BE2C (cell line): ENCODE measurements at regions not wholly inside any gene's neighbourhood (a gene's known extent, or its start where the extent isn't known, plus 50 kb on each side); places are given as distances from the start of the nearest gene placed in this dataset.

Source experiments
- DNase-seq: peaks from one replicate; pipeline ENCODE4 v3.0.0-alpha.2; 2020
- H3K27me3 ChIP-seq: fragments of 250-450 bp; sonication (Bioruptor Pico); 2 replicates; pipeline ENCODE4 v1.5.1; 2020; ENCODE audit warnings: mild to moderate bottlenecking
- H3K36me3 ChIP-seq: fragments of 250-450 bp; sonication (Bioruptor Pico); 2 replicates; pipeline ENCODE4 v1.5.1; 2020; ENCODE audit warnings: mild to moderate bottlenecking
- H3K4me1 ChIP-seq: fragments of 250-450 bp; sonication (Bioruptor Pico); 2 replicates; pipeline ENCODE4 v1.5.1; 2020
- H3K4me3 ChIP-seq: 2 replicates; pipeline ENCODE4 v1.5.1; 2011; ENCODE audit warnings: low read depth, low read length
- H3K9me3 ChIP-seq: fragments of 250-450 bp; sonication (Bioruptor Pico); 2 replicates; pipeline ENCODE4 v1.5.1; 2020
- TF ChIP-seq, protein P1 (sequence below): IDR thresholded peaks from 2 replicates; pipeline ENCODE4 v1.5.1; 2012; ENCODE audit warnings: mild to moderate bottlenecking, low read depth, low read length

DNA sequence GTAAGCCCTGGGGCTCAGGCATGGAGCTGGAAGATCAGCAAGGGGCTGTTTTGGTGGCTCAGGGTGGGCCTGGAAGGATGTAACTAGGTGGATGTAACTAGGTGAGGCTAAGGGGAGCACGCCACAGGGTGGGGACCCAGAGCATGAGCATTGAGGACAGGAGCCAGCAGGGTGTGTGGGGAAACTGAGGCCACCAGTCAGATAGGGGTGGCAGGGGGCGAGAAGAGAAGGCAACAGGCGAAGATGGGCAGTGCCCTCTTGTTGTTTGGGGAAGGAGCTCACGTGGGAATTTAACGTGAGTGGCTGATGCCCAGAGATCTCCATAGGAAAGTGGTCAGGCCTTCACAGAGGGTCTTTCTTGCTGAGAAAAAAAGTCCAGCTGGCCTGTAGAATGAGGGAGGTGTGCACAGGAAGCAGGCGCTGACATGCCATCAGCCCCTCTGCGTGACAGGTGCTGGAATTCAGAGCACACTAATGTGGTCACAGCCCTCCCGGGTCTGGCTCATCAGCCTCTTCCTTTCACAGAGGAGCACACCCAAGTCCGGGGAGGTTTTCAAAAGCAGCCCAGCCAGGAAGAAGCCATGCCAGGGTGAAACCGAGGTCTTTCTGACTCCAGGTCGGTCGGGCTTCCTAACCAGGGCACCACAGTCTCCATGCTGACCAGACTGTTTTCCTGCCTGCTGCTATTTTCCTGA is 54.6 kb upstream of the PAX6 start:
- TF ChIP-seq, protein P1, sequence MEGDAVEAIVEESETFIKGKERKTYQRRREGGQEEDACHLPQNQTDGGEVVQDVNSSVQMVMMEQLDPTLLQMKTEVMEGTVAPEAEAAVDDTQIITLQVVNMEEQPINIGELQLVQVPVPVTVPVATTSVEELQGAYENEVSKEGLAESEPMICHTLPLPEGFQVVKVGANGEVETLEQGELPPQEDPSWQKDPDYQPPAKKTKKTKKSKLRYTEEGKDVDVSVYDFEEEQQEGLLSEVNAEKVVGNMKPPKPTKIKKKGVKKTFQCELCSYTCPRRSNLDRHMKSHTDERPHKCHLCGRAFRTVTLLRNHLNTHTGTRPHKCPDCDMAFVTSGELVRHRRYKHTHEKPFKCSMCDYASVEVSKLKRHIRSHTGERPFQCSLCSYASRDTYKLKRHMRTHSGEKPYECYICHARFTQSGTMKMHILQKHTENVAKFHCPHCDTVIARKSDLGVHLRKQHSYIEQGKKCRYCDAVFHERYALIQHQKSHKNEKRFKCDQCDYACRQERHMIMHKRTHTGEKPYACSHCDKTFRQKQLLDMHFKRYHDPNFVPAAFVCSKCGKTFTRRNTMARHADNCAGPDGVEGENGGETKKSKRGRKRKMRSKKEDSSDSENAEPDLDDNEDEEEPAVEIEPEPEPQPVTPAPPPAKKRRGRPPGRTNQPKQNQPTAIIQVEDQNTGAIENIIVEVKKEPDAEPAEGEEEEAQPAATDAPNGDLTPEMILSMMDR: no peak
- H3K9me3 ChIP-seq: no peaks in the 10 kb centered on the region

GRCh38 chr11:31863170-31863832 is 52.2 kb upstream of the PAX6 start:
- H3K4me1 ChIP-seq: no peaks in the 10 kb centered on the region
- H3K4me3 ChIP-seq: no peak overlapping the region
- no peaks in the 10 kb centered on the region for H3K9me3 ChIP-seq
- TF ChIP-seq, protein P1: no peak
- H3K27me3 ChIP-seq: no peaks in the 10 kb centered on the region
- DNase-seq: no peak
- H3K36me3 ChIP-seq: no peaks in the 10 kb centered on the region

More for the DNA sequence above, 54.6 kb upstream of the PAX6 start:
- Histone ChIP-seq H3K4me1 (no peaks in the 10 kb centered on the region), H3K4me3 (no peak overlapping the region), H3K27me3 (no peaks in the 10 kb centered on the region), H3K36me3 (no peaks in the 10 kb centered on the region)
- no peak for DNase-seq

- DNase-seq: no peak
- TF ChIP-seq, protein P1: no peak
- H3K9me3 ChIP-seq: no peaks in the 10 kb centered on the region
- H3K27me3 ChIP-seq: no peaks in the 10 kb centered on the region
- no peak overlapping the region for H3K4me3 ChIP-seq
- H3K36me3 ChIP-seq: no peaks in the 10 kb centered on the region
- no peaks in the 10 kb centered on the region for H3K4me1 ChIP-seq
Measured at GRCh38 chr11:31861011-31861410, 49.9 kb upstream of the PAX6 start.
